ENCODE measurements at regions not wholly inside any gene's neighbourhood (a gene's known extent, or its start where the extent isn't known, plus 50 kb on each side); places are given as distances from the start of the nearest gene placed in this dataset.

GRCh38 chr2:54373855-54374254, 82.3 kb upstream of the SPTBN1 start:
- TF ChIP-seq HDAC8 (tag; IDR thresholded peaks at IDR 0.05) (no peak), CREB1 (IDR thresholded peaks at IDR 0.05) (no peak), CREB1 (CRISPR knock-in tag; IDR thresholded peaks at IDR 0.05) (no peak), ZC3H4 (CRISPR knock-in tag; IDR thresholded peaks at IDR 0.05; ENCODE audit: borderline replicate concordance) (no peak)

All from K562 (cell line).